Fibroblast of peridontal ligament (primary cell): ENCODE measurements at regions not wholly inside any gene's neighbourhood (a gene's known extent, or its start where the extent isn't known, plus 50 kb on each side); places are given as distances from the start of the nearest gene placed in this dataset.

ENCODE experiments used
- DNase-seq: peaks from one replicate; pipeline ENCODE4 v3.0.0-alpha.2; 2010; ENCODE audit errors: extremely low read depth

- no peak for DNase-seq
These were observed 535.9 kb downstream of the MATN1 start for GRCh38 chr1:30187413-30188023.

- DNase-seq: no peak
These were observed 536.8 kb downstream of the MATN1 start for GRCh38 chr1:30186586-30186985.

- DNase-seq: no peak
These were observed 537.6 kb downstream of the MATN1 start for GRCh38 chr1:30185809-30186208.

DNA sequence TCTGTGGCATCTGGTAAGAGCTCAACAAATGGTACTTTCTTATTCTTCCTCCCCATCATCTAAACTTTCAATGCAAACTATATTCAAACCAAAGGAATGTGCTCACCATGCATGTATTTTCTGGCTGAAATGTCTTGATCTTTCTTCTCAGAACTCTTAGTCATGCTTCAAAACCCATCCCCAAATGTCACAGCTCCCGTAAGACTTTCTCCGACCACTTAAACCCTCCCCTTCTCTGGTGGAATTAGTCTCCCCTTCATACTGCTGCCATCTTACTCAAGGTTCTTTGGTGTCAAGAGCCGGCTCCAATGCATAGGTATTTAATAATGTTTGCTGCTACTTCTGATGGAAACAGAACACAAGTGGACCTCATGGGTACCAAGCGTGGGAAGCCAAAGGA lies 538.1 kb downstream of the MATN1 start:
- DNase-seq: no peak

DNA sequence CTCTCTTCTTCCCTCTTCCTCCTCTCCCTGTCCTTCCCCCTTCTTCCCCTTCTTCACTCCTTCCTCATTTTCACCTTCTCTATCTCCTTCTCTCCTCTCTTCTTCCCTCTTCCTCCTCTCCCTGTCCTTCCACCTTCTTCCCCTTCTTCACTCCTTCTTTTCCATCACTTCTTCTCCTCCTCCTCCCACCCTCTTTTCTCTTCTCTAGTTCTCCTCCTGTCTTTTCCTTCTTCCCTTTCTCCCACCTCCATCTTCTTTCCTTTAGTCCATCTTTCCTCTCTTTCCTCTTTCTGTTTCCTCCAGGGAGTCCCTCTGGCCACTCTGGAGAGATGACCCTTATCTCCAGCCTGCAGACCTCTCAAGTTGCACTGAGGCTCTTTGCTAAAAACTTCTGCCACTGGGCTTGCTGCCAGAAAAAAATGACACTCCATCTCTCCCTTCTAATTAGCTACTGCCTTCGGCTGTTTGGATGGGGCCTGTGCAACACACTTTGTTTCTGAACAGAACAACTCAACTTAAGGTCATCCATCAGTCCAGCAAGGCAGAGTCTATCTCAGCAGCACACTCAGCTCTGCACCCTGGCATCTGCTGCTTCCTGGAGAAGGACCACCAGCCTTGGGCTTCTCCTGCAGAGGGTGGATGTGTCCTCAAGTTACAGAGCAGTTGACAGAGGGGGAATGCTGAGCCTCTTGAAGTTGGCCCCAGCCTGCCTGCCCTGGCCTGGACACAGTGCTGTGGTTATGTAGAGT lies 538.8 kb downstream of the MATN1 start:
- no peak for DNase-seq

GRCh38 chr1:30183895-30184294 lies 539.5 kb downstream of the MATN1 start:
- no peak for DNase-seq

GRCh38 chr1:30183006-30183405 lies 540.4 kb downstream of the MATN1 start:
- no peak for DNase-seq

GRCh38 chr1:30179942-30180543 lies 543.3 kb downstream of the MATN1 start:
- DNase-seq: no peak

DNA sequence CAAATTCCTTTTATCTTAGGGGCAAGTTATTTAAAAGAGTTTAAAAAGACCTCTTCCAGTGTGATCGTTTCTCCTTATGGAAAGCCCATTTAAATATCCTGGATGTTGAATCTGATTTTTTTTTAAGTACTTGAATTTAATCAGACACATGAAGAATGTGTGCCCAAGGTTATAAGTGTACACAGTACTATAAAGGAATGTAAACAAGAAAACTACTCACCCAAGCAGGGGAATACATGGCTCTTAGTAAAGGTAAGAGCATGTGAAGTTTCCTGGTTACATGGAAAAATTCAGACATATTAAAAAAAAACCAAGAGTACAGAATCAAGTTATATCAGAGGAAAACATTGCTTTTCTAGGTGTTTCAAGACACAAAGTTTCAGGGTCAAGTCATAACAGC lies 546.9 kb downstream of the MATN1 start:
- DNase-seq: no peak

DNA sequence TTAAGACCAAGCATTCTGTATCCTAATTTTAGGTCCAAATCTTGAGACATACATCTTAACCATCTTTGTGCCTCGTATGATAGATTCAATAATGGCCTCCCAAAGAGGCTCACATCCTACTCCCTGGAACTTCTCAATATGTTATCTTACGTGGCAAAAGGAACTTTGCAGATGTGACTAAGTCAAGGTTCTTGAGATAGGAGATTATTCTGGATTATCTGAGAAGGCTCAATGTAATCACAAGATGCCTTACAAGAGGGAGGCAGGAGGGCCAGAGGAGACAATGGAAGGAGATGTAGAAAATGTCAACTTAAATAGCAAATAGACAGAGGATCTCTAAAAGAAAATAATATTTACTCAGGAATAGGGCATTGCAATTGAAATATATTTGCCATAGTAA lies 548.9 kb downstream of the MATN1 start:
- no peak for DNase-seq

DNA sequence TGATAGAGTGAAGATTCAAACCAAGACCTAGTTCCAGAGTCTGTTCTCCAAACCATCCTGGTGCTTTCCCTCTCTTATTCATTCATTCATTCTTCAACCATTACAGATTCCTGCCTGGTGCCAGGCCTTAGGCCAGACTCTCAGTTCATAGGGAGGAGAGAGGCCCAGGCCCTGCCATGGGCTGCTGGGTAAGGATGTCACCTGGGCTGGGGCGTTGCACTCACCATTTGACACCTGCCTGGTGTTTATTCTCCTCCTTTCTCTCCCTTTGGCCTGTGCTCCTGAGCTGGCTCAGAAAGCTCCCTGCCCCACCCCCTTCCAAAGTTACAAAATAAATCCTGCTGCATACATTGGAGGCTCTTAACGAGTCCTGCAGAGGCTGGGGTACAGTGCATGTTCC lies 549.8 kb downstream of the MATN1 start:
- DNase-seq: no peak

DNA sequence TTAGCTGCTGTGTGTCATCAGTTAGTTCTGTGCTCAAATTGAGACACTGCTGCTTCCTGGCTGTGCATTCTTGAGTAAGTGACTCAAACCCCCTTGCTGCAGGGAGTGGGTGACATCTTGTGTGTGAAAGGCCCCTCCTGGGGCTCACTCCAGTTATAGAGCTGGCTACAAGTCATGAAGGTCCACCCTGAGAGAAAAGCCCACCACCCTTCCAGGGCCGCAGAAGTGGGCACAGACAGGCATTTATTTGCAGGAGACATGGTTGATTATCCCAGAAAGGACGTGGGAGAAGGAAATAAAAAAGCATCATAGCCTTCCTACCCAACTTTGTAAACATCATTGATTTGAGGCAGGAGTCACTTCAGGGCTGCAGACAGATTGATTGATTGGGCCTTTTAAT lies 550.6 kb downstream of the MATN1 start:
- DNase-seq: no peak

- DNase-seq: no peak
These were observed 551.1 kb downstream of the MATN1 start for GRCh38 chr1:30172299-30172694.

DNA sequence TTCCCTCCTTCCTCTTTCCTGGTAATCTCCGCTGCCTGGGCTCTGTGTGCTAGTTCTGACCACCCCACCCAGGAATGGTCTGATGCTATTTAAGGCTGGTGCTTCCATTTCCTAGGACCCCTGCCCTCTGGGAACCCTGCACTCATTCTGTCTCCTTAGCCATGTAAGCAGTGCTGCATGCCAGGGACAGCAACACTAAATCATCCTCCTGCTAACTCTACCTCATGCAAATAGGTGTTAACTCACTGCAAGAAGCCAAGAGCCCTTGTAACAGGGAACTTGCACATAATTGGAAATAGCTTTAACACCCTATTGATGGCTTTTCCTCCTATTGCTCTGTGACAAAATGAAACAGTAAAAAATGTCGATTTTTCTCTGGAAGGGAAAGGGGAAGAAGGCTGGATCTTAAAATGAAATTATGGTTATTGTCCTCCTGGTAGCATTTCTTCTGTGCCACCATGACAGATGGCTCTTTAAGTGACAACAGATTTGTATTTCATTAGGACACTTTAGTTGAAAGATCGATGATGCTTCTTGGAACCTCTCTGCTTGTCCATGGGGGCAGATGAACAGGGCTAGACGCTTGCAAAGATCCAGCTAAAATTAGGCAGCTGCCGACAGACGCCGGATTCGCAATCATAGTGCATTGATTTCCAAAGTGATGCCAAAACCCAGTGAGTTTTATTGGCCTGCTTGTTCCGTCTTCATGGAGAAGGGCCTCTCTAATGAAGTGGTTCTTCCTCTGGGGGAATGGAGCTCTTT lies 551.7 kb downstream of the MATN1 start:
- DNase-seq: no peak

DNA sequence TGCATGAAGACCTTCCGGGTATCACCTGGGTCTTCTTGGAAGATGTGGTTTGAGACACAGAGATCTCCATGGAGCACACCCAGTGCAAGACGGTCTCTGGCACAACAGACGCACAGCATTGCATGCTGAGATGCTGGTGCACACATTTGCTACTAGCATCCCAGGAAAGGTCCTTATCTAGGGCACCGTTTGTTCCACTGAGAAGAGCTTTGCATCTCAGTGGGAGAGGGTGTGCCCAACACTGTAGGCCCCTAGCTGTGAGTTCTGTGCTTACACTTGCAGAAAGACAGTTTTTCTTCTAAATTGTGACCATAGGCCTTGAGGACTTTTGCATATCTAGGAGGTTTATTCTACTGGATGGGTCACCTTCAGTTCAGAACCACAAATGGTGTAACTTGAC lies 554.1 kb downstream of the MATN1 start:
- DNase-seq: no peak

- no peak for DNase-seq
These were observed 557.2 kb downstream of the MATN1 start for GRCh38 chr1:30166174-30166573.

GRCh38 chr1:30165116-30165515 lies 558.3 kb downstream of the MATN1 start:
- DNase-seq: no peak

DNA sequence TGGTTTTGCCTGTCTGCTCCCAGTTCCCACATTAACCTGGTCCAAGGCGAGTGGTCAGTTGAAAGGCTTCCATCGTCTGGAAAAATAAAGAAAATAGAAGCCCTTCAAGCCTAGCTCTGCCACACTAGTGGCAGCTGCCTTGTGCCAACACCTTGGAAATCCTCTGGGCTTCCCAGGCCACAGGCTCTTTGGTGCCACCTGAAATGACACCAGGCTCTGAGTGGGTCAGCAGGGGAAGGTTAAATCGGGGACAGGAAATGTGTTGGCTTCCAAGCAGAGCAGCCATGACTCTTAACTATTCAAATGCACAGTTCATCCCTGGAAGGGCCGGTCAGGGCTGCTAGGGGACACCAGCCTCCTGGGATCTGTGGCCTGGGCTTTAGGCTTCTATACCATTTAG lies 558.7 kb downstream of the MATN1 start:
- no peak for DNase-seq

GRCh38 chr1:30162565-30162964 lies 560.8 kb downstream of the MATN1 start:
- DNase-seq: no peak

DNA sequence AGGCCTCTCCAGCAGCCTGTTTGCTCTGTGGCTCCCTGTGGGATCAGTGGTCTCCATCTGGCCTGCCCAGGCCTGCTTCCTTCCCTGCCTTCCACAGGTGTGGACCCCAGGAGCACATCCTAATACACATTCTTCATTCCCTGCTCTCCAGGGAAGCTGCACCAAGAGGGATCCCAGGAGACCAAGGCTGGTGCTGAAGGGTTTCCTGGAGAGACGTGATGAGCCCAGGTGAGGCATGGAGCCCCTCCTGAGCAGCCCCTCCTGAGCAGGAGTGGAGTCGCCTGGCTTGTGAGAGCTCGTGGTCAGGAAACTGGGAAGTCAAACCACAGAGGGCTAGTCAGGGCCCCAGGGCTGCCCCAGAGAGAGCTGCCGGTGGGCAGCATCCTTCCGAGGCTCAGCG lies 561.4 kb downstream of the MATN1 start:
- DNase-seq: no peak

DNA sequence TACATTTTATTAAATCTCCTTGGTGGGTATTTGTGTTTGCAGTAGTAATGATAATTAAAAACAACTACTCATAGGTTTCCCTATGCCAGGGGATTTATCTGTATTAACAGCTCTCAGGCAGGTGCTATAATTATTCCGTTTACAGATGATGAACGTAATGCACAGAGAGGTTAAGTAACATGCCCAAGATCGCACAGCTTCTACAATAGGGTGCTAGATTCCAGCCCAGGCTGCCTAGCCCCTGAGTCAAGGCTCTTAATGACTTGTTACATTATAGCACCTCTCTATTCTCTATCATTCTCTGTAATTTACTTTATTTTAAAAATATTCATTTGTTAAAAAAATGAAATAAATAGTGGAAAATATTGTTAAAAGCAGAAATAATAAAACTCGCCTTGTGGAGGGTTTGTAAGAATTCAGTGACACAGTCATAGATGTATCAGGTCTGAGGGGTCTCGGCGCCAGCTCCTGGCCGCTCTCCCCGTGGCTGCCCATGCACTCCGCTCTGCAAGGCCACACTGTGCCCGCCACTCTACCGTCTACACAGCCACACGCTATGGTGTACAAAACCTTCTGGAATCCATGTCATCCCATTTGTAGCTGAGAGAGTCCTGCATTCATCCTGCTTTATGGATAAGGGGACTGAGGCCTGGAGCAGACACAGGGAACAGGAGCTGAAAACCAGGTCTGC lies 562.2 kb downstream of the MATN1 start:
- no peak for DNase-seq

GRCh38 chr1:30159015-30159414 lies 564.4 kb downstream of the MATN1 start:
- no peak for DNase-seq
